Adrenal gland (tissue), 9 donors: ENCODE measurements at regions not wholly inside any gene's neighbourhood (a gene's known extent, or its start where the extent isn't known, plus 50 kb on each side); places are given as distances from the start of the nearest gene placed in this dataset.
"Not testable (repeated sequence)": the region's sequence is repeated elsewhere in the genome, so short reads cannot be mapped to it uniquely, and the experiment has no call there.

Experiments used
- DNase-seq, 7 donors: peaks; one replicate each; pipeline ENCODE4 v3.0.0-alpha.2; 2019 to 2020
- H3K27ac ChIP-seq, 5 donors: fragments of 200-600 bp; sonication (generic) in 4 of 5; 1 replicate in 3 of 5; 2 replicates in 2 of 5; pipeline versions ENCODE4 v1.5.1 to v1.8.0; 2016 to 2020; ENCODE audit warnings: mild to moderate bottlenecking in 1 of 5
- H3K27me3 ChIP-seq: fragments of 200-600 bp; 2 replicates; pipeline ENCODE4 v1.8.0; 2021
- H3K36me3 ChIP-seq, 2 donors: fragments of 200-600 bp; replicated peaks in 1 of 2; 1 replicate in 1 of 2; 2 replicates in 1 of 2; pipeline versions ENCODE4 v1.5.1 to v1.8.0; 2018 to 2022
- H3K4me1 ChIP-seq, 2 donors: fragments of 200-600 bp; replicated peaks in 1 of 2; 1 replicate in 1 of 2; 2 replicates in 1 of 2; pipeline versions ENCODE4 v1.5.1 to v1.8.0; 2018 to 2021
- H3K4me3 ChIP-seq, 4 donors: fragments of 200-600 bp; sonication (generic) in 3 of 4; one replicate each; pipeline ENCODE4 v1.5.1; 2016 to 2018
- H3K9me3 ChIP-seq, 3 donors: fragments of 200-600 bp; sonication (generic) in 1 of 3; replicated peaks in 1 of 3; 1 replicate in 2 of 3; 2 replicates in 1 of 3; pipeline versions ENCODE4 v1.5.1 to v1.8.0; 2016 to 2021
- POLR2A ChIP-seq, 2 donors: fragments of 450-650 bp; IDR thresholded peaks; one replicate each; pipeline ENCODE4 v1.6.1; 2017; ENCODE audit warnings: antibody characterized with exemption in 2 of 2, mild to moderate bottlenecking in 2 of 2, moderate library complexity in 1 of 2
- WGBS, 4 donors: extraction: QIAGEN DNeasy Blood & Tissue Kit in 2 of 4; methylation state at CpG; one replicate each; pipeline versions ENCODE4 v1.1.5 to v1.1.7; 2013 to 2017; 5-methylcytosine and 5-hydroxymethylcytosine counted together
- intact Hi-C, 2 donors: fragments of 100-400 bp; cut with DNase I; formaldehyde crosslinking; loops; one replicate each; pipeline versions ENCODE4 v1.14.1 to v1.15.0; 2022 to 2023
- TF ChIP-seq, protein P1 (sequence below), 6 experiments: fragments of 450-650 bp in 4 of 6; fragments of 200-600 bp in 2 of 6; sonication (generic) in 1 of 6; IDR thresholded peaks; 1 replicate in 5 of 6; 2 replicates in 1 of 6; pipeline versions ENCODE4 v1.5.1 to v1.8.0; 2016 to 2021; ENCODE audit warnings: antibody characterized with exemption in 6 of 6, mild to moderate bottlenecking in 2 of 6, moderate library complexity in 1 of 6
- donor health status: healthy with polysubstance abuse.
- donor health status: Bipolar disorder and iron deficiency.
- donor health status: DM: yes; HTN: yes; CAD: no.
- donor health status: DM: no; HTN: no; CAD: no.
- donor health status: DM: no; HTN: no; CAD: no.

DNA sequence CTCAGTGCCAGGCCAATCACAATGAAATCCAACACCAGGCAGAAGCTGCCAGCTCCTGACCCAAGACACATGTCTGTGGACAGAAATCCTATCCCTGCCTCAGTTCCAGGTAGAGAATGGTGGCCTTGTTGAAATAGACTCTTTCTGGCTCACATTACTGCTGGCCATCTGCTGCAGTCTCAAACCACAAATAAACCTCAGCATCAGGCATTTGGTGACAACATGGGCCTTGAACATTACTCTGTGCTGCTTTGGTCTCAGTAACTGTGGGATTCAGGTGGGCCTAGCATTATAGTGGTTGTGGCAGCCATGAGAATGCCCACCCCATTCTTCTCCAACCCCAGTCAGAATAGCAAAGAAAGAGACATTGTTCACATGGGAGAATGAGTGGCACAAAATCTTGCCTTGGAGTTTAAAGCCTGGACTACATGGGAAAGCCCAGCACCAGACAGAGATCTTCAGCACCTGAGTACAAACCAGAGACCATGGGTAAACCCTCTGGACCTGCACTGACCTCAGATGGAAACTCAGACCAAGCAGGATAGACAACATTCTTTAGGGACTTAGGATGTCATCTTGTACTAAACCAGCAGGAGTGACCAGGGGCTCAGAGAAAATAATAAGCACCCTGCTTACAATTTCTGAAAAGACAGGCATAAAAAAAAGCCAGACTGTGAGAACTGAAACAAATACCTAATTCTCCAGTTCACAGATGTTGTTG lies 50.4 kb upstream of the TRAM1L1 start:
- DNase-seq, result no peak
- no peaks in the 10 kb centered on the region for H3K36me3 ChIP-seq

DNA sequence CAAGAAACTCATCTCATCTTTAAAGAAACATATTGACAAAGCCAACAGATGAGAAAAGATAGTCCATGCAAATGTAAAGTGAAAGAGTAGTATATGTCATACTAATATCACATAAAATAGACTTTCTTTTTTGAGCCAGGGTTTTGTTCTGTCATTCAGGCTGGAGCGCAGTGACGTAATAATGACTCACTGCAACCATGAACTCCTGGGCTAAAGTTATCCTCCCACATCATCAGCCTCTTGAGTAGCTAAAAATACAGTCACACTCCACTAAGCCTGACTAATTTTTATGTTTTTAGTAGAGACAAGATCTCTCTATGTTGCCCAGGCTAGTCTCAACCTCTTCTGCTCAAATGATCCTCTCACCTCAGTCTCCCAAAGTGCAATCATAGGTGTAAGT lies 51.8 kb upstream of the TRAM1L1 start:
- TF ChIP-seq POLR2A (IDR thresholded peaks at IDR 0.05), result no peak
- TF ChIP-seq, protein P1, sequence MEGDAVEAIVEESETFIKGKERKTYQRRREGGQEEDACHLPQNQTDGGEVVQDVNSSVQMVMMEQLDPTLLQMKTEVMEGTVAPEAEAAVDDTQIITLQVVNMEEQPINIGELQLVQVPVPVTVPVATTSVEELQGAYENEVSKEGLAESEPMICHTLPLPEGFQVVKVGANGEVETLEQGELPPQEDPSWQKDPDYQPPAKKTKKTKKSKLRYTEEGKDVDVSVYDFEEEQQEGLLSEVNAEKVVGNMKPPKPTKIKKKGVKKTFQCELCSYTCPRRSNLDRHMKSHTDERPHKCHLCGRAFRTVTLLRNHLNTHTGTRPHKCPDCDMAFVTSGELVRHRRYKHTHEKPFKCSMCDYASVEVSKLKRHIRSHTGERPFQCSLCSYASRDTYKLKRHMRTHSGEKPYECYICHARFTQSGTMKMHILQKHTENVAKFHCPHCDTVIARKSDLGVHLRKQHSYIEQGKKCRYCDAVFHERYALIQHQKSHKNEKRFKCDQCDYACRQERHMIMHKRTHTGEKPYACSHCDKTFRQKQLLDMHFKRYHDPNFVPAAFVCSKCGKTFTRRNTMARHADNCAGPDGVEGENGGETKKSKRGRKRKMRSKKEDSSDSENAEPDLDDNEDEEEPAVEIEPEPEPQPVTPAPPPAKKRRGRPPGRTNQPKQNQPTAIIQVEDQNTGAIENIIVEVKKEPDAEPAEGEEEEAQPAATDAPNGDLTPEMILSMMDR (IDR thresholded peaks at IDR 0.05), result no peak
- Histone ChIP-seq H3K4me1 (no peaks in the 10 kb centered on the region), H3K27me3 (no peaks in the 10 kb centered on the region), H3K27ac (no peak overlapping the region), H3K36me3 (no peaks in the 10 kb centered on the region), H3K9me3 (no peaks in the 10 kb centered on the region), H3K4me3 (no peak overlapping the region)
- DNase-seq, result no peak
- intact Hi-C loops, result no loop called here
- WGBS, 4 donors, result 68 to 82% (median 77%) methylated on average over 2 of the region's 2 CpGs

More for the DNA sequence above, 50.4 kb upstream of the TRAM1L1 start:
- Histone ChIP-seq H3K4me3 (no peak overlapping the region), H3K4me1 (no peaks in the 10 kb centered on the region), H3K27me3 (no peaks in the 10 kb centered on the region), H3K9me3 (no peaks in the 10 kb centered on the region), H3K27ac (no peak overlapping the region)
- no peak for TF ChIP-seq POLR2A (IDR thresholded peaks at IDR 0.05)
- TF ChIP-seq, protein P1 (IDR thresholded peaks at IDR 0.05), result no peak
- intact Hi-C loops, result no loop called here

DNA sequence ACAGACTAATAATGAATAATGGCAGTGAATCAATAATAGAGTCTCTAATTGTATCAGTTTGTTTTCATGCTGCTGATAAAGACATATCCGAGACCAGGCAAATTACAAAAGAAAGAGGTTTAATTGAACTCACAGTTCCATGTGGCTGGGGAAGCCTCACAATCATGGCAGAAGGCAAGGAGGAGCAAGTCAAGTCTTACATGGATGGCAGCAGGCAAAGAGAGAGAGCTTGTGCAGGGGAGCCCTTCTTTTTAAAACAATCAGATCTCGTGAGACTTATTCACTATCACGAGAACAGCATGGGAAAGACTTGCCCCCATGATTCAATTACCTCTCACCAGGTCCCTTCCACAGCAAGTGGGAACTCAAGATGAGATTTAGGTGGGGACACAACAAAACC lies 53.4 kb upstream of the TRAM1L1 start:
- DNase-seq, H3K27ac ChIP-seq, H3K27me3 ChIP-seq, H3K9me3 ChIP-seq, H3K36me3 ChIP-seq, intact Hi-C loops, H3K4me1 ChIP-seq, H3K4me3 ChIP-seq: not testable (repeated sequence)
- WGBS, 4 donors, result 66 to 92% (median 90%) methylated on average over 3 of the region's 3 CpGs

DNA sequence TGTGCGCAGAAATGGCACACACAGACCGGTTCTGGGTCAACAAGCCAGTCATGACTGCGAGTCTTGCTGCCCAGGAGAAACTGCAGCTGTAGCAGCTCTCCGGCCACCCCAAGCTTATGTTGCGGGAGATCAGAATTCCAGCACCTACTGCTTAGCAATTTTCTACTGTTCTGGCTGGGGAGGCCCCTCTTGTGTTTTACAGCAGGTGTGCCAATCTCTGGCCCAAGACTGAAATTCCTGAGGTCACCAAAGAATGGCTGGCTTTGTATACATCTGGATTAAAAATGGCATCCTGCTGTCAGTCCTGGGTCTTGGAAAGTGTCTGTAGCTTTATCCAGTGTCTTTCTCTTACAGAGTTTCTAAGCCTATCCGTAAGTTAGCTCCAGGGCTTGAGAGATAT lies 68.9 kb upstream of the TRAM1L1 start:
- no peaks in the 10 kb centered on the region for H3K4me1 ChIP-seq
- H3K27ac ChIP-seq, result no peak overlapping the region
- no peak for DNase-seq
- H3K27me3 ChIP-seq, result no peaks in the 10 kb centered on the region
- H3K4me3 ChIP-seq, result no peak overlapping the region
- H3K9me3 ChIP-seq, result no peaks in the 10 kb centered on the region
- TF ChIP-seq POLR2A (IDR thresholded peaks at IDR 0.05), result no peak
- intact Hi-C loops, result no loop called here
- H3K36me3 ChIP-seq, result no peaks in the 10 kb centered on the region
- WGBS, 4 donors, result 89 to 97% (median 93%) methylated on average over 6 of the region's 6 CpGs

DNA sequence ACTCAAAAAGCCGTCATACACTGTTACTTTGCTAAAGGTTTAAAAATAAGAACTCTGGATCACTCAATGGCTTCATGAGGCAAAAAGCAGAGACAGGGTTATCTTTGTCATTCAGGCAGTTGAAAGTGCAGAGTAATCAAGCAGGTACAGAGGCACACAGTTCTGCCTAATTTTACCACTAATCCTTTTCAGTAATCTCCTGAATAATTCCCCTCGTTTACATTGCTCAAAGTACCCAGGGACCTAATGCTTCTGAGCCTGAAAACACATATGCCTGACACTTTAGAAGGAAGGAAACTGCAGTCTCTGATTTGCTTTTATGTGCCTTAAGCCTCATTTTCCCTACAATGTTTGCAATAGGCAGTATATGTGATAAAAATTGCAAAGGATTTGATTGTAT lies 71.4 kb upstream of the TRAM1L1 start:
- no peaks in the 10 kb centered on the region for H3K4me1 ChIP-seq
- H3K4me3 ChIP-seq, result no peak overlapping the region
- H3K9me3 ChIP-seq, result no peaks in the 10 kb centered on the region
- intact Hi-C loops, result no loop called here
- no peak for DNase-seq
- WGBS, 4 donors, result 27 to 53% (median 38%) methylated on average over 2 of the region's 2 CpGs
- no peaks in the 10 kb centered on the region for H3K36me3 ChIP-seq
- no peak overlapping the region for H3K27ac ChIP-seq
- no peak for TF ChIP-seq POLR2A (IDR thresholded peaks at IDR 0.05)
- TF ChIP-seq, protein P1 (IDR thresholded peaks at IDR 0.05), result no peak
- H3K27me3 ChIP-seq, result no peaks in the 10 kb centered on the region
